Erythroblast (primary cell): ENCODE measurements at regions not wholly inside any gene's neighbourhood (a gene's known extent, or its start where the extent isn't known, plus 50 kb on each side); places are given as distances from the start of the nearest gene placed in this dataset.

Experiments used
- DNase-seq, 2 experiments: peaks; one replicate each; lab custom pipeline; 2025; lab: John Stamatoyannopoulos, UW
- GATA1 ChIP-seq: IDR thresholded peaks from 2 replicates; pipeline ENCODE4 v1.6.1; 2011; ENCODE audit warnings: low read depth, mild to moderate bottlenecking, control low read depth, low read length, moderate library complexity
- POLR2A ChIP-seq: IDR thresholded peaks from 2 replicates; pipeline ENCODE4 v1.6.1; 2011; ENCODE audit warnings: mild to moderate bottlenecking, low read length

DNA sequence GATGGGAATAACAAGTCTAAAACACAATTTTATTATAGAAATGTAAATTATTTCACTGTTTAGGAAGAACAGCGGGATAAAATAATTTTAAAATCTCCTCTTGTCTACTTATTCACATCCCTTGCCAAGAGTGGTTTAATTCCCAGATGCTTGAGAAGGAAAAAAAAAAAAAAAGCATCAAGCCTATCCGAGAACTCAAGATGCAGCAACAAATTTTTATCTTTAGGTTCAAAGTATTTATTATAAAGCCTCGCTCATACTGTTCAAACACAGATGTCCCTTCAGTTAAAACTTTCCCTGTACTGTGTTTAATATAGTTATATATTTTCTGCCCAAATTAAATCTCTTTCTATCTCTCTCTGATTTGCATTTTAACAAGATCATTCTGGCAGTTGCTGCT, 1615.8 kb downstream of the PLA2G4A start:
- no peak for DNase-seq
- TF ChIP-seq POLR2A (no peak), GATA1 (no peak)

GRCh38 chr1:188462837-188463236, 1634.1 kb downstream of the PLA2G4A start:
- DNase-seq = peak in 1 of 2 experiments; percentile 1
- TF ChIP-seq GATA1 (no peak), POLR2A (no peak)

- no peak for DNase-seq
- TF ChIP-seq POLR2A (no peak), GATA1 (no peak)
Measured at GRCh38 chr1:188463919-188464318, 1635.2 kb downstream of the PLA2G4A start.

- DNase-seq = no peak
- TF ChIP-seq POLR2A (no peak), GATA1 (no peak)
Measured at GRCh38 chr1:188466539-188466938, 1637.8 kb downstream of the PLA2G4A start.

GRCh38 chr1:188476606-188477005, 1647.9 kb downstream of the PLA2G4A start:
- TF ChIP-seq POLR2A (no peak), GATA1 (no peak)
- DNase-seq = no peak

DNA sequence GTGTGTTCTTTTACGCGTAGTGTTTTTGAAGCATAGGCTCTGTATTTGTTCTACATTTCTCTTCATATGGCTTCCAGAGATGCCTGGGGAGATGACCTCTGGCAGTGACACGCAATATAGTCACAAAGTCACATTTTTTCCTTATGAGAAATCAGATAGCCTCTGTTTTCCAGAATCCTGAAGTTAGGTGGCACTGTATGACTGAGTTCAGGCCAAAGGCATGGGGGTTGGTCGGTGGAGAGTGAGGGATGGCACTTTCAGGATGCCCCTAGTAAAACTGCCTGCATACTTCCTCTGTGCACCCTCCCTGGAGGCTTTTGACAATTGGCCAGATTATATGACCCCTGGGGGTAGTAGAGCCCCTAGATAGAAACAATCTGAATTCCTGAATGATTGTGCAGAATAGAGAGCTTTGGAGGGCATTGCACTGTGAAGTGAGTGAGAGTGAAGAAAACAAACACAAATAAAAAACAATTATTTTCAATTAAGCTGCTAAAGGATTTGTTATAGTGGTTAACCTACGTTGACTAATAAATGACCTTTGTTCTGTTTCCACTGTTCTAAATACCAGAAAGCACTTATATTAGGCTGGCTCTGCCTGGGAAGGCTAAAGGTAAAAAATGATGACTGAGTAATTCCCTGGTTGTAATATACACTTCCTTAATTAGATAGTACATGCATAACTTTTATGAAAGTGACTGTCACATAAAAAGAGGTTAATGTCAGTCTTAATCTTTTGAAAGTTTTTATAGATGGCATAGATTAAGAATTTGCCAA, 1660.8 kb downstream of the PLA2G4A start:
- no peak for TF ChIP-seq POLR2A
- no peak for DNase-seq

DNA sequence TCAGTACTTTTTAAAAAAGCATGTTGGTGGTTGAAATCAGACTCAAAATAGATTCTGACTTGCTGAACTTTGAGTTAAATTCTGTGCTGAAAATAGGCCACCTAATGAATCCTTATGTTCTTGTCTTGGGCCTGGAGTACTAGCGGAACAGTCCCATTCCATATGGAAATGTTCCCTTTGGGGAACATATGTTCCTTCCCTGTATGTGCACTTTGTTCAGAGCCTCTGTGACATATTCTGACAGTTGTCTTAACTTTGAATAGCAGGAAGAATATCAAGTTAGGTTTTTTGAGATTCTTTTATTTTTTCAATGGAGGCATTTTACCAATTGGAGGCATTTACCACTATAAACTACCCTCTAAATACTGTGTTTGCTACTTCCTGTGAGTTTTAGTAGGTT, 1667.8 kb downstream of the PLA2G4A start:
- TF ChIP-seq GATA1 (no peak), POLR2A (no peak)
- no peak for DNase-seq

- DNase-seq = no peak
- no peak for TF ChIP-seq GATA1
- TF ChIP-seq POLR2A = no peak
Measured at GRCh38 chr1:188497020-188497419, 1668.3 kb downstream of the PLA2G4A start.

GRCh38 chr1:188499690-188500089, 1670.9 kb downstream of the PLA2G4A start:
- DNase-seq = no peak
- TF ChIP-seq POLR2A = no peak
- TF ChIP-seq GATA1 = no peak

- no peak for DNase-seq
- TF ChIP-seq POLR2A = no peak
- TF ChIP-seq GATA1 = no peak
Measured at GRCh38 chr1:188514917-188515316, 1686.2 kb downstream of the PLA2G4A start.

- TF ChIP-seq GATA1 (no peak), POLR2A (no peak)
- DNase-seq = no peak
Measured at GRCh38 chr1:188517139-188517538, 1688.4 kb downstream of the PLA2G4A start.

DNA sequence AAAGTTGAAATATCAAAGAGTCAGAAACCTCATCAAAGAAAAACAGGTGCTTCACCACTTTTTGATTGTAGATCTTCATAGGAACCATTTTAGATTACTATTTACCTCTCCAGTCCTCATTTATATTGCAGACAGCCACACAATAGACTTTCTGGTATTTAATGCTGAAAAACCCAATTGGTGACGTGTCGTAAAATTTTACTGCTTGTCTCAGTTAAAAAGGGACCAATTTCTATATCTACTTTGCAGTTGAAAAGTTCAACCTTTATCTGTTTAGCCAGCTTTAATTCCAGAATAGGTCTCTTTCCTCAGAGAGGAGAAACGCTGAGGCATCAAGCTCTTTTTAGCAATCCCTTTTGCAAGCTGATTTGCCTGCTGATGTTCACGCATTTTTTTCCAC, 1722.4 kb downstream of the PLA2G4A start:
- DNase-seq = no peak
- TF ChIP-seq GATA1 (no peak), POLR2A (no peak)

- DNase-seq = no peak
- TF ChIP-seq POLR2A (no peak), GATA1 (no peak)
Measured at GRCh38 chr1:188557053-188557452, 1728.3 kb downstream of the PLA2G4A start.

DNA sequence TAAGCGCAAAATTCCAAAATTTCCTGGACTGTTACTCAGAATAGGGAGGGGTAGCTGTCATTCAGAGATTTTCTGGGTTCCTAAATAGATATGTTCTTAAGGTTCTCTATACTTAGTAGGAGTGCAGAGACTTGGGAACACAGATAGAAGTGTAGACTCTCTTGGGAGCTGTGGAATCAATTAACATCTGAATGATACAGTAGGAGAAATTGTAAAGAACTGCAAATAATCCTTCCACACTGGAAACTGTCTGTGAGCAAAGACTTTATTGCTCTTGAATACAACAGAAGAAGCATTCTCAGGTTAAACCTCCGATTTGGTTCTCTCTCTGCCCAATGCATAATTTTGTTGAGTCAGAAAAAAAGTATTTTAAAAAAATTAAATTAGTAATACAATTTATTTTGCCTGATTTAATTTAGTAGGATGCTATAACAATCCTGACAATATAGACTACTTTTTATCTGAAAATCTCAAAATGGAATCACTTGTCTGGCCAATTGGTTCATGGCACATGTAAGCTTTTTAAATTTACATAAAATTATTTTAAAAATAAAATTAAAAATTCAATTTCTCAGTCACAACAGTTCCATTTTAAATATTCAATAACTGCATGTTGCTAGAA, 1754.3 kb downstream of the PLA2G4A start:
- TF ChIP-seq GATA1 = no peak
- no peak for TF ChIP-seq POLR2A
- DNase-seq = no peak
